Testis (tissue), 2 donors: ENCODE measurements at regions not wholly inside any gene's neighbourhood (a gene's known extent, or its start where the extent isn't known, plus 50 kb on each side); places are given as distances from the start of the nearest gene placed in this dataset.

ENCODE experiments used
- CTCF ChIP-seq, 3 experiments: fragments of 450-650 bp in 2 of 3; fragments of 200-600 bp in 1 of 3; sonication (generic) in 1 of 3; IDR thresholded peaks; one replicate each; pipeline ENCODE4 v1.5.1; 2016 to 2019; ENCODE audit warnings: antibody characterized with exemption in 3 of 3, mild to moderate bottlenecking in 2 of 3, moderate library complexity in 1 of 3
- POLR2A ChIP-seq: fragments of 450-650 bp; IDR thresholded peaks from one replicate; pipeline ENCODE4 v1.6.1; 2017; ENCODE audit warnings: antibody characterized with exemption, mild to moderate bottlenecking, moderate library complexity

DNA sequence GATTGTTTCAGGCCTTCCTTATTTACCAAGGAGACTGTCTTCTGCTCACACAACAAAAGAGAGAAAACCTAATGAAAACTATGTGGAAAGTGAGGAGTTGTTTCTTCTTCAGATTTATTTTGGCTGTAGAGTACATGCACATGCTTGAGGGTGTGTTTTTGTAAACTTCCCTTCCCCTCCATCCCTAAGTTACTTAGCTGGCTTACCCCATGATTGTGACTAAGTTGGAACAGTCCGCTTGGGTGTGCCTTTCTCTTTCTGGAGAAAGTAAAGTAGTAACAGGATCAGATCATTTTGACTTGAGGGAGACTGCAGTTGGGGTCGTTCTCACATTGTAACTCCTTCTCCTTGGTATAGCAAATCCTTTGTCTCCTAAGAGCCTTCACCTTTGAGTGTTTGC, 155.9 kb downstream of the RTL9 start:
- no peak for TF ChIP-seq CTCF (IDR thresholded peaks at IDR 0.05)
- no peak for TF ChIP-seq POLR2A
